Stimulated activated CD8-positive, alpha-beta memory T cell treated with anti-CD3 and anti-CD28 coated beads, Interleukin-12 subunit alpha, Interleukin-12 subunit beta, amount 100 ng/mL, for 1 hour (primary cell): ENCODE measurements at regions not wholly inside any gene's neighbourhood (a gene's known extent, or its start where the extent isn't known, plus 50 kb on each side); places are given as distances from the start of the nearest gene placed in this dataset.

Experiments used
- DNase-seq: peaks from one replicate; pipeline ENCODE4 v3.0.0-alpha.2; 2020; ENCODE audit warnings: low read depth

DNA sequence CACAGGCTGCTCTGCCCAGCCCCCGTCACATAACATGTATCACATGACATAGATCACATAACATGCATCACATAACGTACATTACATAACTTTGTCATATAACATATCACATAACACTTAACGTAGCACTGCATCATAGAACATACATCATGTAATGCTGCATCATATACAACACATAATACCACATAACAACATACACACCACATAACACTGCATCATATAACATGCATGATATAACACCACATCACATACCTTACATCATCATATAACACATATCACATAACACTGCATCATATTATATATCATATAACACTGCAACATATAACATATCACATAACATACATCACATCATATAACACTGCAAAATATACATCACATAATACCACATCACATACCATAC lies 83.8 kb downstream of the AXIN2 start:
- DNase-seq = no peak

DNA sequence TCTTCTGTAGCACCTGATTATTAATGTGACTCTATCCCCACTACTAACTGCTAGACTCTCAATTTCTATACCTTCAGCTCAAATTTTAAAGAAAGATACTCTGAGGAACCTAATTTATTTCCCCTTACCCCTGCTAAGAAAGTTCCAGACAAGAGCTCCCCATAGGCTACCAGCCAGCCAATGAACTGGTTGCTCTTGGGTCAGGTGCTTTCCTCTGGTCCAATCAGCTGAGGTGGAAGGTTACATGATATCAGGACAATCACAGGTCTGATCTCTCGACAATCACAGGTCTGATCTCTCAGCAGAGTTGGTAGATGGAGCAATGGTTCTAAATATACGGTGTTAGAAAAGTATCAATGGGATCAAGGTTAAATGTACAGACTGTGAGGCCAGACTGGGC lies 86.8 kb downstream of the AXIN2 start:
- DNase-seq = no peak

DNA sequence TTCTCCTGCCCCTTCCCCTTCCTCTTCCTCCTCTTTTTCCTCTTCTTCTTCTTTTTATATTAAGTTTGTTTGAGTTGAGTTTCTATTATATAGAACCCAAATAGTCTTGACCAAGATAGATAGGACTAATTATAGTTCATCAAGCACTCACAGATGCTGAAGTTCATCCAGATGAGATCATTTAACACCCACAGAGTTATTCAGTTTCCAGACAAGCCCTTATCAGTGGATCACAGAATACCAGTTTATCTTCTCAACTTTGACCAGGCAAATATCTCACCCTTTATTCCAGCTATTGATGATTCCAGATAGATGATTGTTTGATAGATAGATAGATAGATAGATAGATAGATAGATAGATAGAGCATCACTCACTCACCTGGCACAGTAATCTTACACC lies 87.5 kb downstream of the AXIN2 start:
- no peak for DNase-seq

DNA sequence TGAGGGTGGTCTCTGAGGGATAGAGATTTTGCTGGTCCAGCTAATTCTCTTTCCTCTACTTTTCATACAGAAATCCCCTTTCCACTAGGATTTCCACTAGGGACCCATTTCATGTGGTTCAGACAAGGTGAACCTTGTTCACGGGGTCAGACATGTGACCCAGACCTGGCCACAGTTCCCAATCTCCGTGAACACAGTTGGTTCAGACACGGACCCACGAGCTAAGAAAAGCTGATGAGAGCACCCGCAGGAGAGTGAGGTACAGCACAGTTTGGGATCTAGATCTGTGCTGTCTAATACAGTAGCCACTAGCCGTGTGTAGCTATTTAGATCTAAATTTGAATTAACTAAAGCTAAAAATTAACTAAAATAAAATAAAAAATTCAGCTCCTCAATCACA lies 88.1 kb downstream of the AXIN2 start:
- DNase-seq = no peak

DNA sequence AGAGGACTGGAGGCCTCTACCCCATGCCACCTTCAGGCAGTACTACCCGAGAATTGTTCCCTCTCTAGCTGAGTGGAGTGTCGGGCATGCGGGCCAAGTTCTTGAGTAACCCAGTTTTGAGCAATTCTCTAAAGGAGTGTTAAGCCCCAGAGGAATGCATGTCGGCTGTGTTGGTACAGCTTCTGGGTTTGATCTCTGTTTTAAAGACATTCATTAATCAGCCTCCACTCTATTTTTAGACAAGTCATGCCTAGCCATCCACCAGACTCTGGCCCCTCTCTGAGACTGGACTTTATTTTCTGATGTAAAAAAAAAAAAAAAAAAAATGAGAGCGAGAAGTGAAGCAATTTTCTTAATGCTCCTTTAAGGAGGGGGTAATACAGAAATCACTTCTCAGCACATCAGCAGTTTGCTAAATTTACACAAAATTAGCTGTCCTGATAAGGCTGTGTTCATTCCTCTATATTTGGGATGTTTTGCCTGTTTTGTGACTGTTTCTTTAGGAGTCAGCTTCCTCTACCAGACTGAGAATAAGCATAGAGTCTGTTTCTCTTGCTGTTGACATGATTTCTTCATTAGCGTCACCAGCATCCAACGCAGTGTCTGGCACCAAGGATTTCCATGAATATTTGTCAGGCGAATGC lies 88.7 kb downstream of the AXIN2 start:
- no peak for DNase-seq

DNA sequence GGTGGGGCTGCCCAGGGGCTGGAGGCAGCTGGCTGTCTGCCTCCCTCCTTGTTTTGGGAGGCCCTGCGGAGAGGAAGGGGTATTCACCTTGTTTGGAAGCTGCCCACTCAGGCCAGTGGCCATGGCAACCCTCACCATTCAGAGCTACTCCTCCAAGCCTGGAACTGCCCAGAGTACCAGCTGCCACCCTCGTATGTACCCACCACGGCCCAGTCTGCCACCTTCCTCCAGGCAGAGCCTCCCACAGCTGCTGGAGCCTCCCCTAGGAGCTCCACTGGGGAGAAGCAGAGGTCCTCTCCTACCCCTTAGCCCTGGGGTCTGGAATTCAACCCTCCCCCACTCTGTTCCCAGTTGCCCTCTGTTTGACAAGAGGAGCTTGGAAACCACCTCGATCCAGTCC lies 90.7 kb downstream of the AXIN2 start:
- DNase-seq = no peak

DNA sequence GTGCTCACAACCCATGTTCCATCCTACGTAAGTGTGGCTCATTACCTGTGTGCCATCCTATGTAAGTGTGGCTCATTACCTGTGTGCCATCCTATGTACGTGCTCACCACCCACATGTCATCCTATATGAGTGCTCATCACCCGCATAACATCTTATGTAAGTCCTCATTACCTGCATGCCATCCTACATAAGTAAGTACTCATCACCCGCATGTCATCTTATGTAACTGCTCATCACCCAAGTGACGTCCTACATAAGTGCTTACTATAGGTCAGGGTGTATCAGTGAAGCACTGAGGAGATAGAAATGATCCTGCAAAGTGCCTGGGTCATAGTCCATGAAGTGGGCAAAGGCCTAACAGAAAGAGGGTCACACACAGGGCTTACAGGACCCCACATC lies 93.1 kb downstream of the AXIN2 start:
- DNase-seq = no peak

DNA sequence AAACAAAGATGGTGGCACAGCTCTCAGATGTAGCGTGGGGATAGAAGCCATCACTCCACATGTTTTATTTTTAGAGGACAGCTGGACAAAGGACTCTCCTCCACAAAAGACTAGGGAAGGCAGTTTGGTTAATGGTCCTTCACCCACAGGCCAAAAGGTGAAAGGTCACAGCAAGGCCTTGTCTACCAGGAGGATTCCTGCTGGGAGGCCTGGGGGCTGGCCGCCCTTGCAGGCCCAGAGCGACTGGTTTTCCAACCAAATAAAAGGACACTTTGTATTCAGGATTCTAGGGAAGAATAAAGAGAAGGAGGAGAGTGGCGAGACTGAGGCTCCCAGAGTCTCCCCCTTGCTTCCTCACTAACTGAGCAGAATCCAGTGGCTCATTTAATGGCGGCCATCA lies 94.3 kb downstream of the AXIN2 start:
- DNase-seq = no peak

DNA sequence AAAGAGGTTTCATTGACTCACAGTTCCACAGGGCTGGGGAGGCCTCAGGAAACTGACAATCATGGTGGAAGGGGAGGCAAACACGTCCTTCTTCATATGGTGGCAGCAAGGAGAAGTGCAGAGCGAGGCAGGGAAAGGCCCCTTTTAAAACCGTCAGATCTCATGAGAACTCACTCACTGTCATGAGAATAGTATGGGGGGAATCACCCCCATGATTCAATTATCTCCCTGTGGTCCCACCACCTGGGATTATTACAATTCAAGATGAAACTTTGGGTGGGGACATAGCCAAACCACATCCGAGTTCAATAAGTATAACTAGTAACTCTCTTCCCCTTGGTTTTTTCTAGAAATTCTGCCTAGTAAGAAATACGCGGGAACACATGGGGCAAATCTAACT lies 94.9 kb downstream of the AXIN2 start:
- DNase-seq = no peak

DNA sequence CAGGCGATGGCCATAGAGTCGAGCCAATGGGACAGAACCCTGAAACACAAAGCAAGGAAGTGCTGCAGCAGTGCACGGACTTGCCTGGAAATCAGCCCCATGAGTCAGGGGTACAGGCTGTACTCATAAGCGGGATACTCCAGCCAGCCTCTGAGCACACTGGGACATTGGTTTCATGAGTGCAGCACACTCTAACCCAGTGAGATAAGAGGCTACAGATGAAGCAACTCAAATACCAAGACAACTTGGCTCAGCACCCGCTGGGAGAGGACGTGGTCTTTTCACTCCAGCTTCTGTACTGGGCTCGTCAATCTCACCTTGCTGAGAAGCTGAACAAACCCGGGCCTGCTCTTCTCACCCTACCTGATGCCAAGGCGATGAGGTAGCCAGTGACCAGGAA lies 98.2 kb downstream of the AXIN2 start:
- DNase-seq = no peak

DNA sequence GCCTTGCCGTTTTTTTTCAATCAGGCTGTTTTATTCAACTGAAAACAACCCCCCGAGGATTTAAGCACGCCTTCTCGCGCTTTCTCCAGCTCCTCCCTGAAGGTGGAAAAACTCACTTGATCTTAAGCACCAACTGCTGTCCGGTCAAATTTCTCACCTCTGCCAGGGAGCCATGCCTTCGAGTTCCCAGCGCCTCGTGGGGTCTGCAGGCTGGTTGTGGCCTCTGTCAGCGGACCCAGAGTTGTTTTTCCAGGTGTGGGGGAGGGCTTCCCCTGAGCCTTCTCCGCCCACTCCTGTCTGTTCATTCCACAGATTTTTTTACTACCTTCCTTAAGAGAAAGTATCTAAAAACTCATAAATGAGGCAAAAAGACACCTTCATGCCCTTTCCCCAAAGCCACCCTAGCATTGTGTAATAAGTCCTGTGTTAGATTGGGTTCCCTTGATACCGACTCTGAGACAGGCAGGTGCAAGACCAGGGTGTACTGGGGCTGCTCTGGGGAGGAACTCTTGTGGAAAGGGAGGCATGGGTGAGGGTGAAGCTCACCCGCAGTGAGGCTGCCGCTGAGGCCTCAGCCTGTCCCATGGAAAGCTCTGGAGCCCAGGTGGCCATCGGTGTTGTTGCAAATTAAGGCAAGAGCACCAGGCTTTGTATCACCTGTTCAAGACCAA lies 101.6 kb downstream of the AXIN2 start:
- no peak for DNase-seq

DNA sequence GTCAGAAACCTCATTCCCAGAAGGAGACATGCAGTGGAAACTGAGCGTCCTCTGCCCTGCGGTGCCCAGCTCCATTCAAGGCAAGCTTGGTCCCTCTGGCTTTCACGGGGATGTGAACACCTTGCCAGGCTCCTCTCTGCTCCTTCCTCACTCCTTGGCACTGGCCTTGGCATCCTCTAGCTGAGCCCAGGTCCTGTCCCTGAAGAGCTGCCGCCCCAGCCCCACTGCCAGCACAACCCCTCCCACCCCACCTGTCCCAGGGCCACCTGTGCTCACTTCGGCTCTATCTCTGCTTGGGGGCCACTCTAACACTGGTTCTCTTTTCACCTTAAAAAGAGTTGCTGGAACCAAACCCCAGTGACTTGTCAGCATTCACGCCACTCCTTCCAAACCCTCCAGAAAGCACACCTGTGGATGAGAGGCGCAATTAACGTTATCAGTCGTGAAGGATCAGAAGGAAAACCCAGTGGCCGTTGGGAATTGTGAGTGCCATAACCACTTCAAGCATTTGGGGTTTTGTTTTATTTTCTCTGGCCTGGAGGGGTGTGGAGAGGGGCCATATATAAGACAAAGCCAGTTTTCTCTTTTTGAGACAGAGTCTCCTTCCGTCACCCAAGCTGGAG lies 103.7 kb downstream of the AXIN2 start:
- no peak for DNase-seq

DNA sequence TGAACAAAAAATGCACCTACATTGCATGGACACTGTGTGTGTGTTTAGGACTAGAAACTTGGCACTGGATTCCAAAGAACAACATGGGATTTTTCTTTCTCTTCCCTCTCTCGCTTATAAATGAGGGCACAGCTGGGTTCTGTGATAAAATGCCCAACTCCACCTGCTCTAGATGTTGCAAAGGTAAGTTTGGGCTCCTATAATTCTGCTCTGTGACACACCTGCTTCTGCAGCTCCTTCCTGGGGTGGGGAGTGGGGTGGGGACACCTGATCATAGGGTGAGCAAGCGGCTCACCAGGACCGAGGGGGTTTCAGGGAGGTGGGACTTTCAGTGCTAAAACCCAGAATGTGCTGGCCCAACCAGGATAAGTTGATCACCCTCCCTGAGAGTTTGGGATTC lies 104.3 kb downstream of the AXIN2 start:
- no peak for DNase-seq

DNA sequence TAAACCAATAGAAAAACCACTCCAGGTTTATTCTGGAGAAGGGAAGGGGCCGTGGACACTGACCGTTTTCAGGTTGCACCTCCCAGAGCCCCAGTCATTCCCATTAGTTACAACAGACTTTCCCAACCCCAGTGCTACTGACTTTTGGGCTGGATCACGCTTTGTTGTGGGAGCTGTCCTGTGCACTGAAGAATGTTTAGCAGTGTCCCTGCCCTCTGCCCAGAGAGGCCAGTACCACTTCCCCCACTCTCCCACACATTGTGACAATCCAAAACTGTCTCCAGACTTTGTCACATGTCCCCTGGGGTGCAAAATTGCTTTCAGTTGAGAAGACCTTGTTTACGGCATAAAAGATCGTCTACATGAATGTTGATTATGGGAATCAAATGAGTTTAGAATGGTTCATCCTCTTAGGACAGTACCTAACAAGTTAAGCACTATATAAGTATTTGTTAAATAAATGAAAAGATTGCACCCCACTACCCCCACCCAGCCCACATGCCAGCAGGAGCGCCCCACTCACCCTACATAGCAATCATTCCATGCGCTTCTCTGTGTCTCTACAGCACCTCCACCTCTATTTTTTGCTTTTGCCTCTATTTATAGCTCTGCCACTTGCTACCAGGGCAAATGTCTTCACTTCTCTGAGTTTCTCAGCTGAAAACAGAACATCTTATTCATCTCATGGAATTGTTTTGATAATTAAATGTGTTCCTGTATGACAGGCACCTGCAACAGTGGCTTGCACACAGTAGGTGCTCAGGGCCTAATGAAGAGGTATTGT lies 104.9 kb downstream of the AXIN2 start:
- DNase-seq = no peak

DNA sequence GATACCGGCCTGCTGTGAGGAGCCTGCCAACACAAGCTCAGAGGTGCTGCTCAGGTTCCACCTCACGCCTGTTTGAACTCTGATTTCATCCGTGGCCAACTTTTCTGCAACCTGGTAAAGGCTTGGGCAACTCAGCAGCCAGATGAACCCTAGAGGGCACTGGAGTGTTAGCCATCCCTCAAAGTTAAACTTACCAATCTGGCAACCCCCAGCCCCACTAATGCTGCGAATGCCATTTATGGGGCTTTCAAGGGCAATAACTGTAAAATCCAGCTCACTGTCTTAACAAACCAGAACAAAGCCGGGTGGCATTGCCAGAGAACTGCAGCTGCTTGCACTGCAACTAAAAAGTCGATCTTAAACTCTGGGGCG lies 105.5 kb downstream of the AXIN2 start:
- DNase-seq = no peak

DNA sequence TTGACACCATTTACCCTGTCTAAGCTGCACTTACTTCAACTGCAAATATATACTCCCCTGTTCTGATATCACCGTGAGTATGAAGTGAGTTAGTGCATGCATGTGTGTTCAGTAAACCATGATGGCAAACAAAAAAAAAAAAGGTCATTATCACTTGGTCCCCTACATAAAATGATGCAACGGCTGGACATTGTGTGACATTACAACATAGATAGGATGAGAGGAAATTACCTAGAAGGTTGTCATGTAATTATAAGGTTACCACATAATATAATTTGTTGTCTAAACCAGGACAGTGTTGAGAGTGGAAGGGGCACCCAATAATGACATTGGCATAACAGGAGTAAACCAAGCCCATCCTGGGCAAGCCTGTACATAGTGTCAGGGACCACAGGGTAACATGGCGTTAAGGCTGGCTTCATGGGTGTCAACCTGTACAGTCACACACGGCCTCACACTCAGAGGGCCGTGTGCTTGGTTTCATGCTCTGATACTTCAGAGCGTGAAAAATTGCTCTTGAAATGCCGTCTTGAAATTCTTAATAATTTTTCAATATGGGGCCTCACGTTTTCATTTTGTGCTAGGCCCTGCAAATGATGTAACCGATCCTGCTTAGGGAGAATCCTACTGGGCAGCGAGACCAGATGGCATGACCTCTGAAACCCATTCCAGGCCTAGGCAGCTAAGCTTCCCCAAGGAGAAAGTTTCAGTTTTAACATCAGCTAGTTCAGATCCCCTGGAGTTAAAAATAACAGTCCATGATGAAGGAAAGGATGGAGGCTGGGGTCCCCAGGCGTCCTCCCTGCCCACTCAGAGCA lies 106.1 kb downstream of the AXIN2 start:
- no peak for DNase-seq

DNA sequence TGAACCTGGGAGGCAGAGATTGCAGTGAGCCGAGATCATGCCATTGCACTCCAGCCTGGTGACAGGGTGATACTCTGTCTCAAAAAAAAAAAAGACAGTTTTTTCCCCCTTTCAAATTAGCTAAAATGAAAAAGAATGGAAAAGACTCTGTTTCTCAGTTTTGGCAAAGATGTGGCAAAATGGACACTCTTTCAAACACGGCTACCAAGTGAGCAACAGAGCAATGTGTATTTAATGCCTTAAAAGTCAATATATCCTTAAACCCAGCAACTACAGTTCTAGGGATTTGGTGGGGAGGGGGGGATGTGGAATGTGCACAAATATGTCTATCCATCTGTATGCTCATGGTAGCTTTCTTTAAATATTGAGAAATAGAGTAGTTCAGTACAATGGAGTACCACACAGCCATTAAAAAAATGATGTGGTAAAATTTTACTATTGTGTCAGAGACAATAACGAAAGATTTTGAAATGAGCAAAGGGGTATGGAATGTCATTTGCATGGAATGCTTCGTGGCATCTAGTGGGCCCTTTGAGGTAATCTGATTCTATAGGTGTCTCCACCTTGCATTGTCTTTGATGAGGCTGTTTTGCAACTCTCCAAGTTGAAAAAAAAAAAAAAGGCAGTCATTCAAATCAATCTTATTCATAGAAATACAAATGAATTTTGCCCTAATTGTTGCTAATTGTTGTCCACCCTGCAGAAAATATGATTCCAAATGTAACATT lies 108.1 kb downstream of the AXIN2 start:
- no peak for DNase-seq

DNA sequence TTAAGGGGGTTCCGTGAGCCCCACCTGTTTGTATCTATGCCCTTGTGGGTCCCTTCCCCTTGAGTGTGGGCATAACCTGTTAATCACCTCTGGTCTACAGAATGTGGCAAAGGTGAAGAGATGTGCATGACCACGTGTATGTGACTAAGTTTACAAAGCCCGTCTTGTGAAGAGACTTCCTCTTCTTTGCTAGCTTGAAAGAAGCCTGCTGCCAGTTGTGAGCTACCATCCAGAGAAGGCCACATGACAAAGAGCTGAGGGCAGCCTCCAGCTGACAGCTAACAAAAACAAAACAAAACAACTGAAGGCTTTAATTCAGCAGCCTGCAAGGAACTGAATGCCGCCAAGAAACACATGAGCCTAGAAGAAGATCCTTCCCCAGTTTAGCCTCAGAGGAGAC lies 112.0 kb downstream of the AXIN2 start:
- no peak for DNase-seq

DNA sequence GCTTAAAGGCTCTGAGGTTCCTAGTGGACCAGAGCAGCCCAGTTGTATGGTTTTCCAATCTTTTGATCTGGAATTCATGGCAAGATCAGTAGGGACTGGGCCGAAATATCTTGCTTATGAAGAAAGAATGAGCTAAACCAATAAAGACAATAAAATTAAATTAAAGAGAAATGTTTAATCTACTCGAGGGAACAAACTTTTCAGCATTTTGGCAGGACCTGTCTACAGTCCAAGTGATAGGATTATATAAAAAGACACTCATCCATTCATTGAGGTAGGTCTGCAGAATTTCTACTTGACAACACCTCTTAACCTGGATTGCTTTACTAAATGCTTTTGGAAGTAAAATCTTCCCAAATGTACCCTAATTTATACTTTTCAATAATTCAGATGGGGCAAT lies 113.6 kb downstream of the AXIN2 start:
- no peak for DNase-seq

DNA sequence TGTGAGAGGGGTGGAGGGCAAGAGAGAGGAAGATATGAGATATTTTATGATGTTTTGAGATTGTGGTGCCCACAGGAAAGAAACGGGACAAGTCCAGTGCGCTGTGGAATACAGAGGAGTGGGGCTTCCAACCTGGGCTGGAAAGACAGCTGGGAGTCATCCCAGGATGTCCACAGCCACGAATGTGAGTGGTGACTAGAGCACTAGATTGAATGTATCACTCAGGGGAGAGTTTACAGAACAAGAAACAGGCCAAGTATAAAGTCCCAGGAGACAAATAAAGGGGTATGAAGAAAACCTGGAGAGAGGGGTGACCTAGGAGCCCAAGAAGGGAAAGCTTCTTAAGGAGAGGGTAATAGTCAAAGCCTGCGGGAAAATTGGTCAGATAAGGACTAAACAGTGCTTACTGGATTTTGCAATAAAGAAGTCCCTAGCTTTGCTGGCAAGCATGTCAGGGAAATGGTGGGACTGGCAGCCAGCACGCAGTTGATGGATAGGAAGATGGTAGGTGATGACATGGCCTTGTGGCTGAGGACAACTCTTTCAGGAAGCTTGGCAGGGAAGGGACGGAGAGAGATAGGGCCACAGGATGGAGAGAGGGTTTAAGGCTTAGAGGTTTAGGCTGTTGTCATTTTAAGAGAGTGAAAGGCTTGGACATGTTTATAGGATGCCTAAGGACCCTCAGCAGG lies 114.5 kb downstream of the AXIN2 start:
- no peak for DNase-seq

DNA sequence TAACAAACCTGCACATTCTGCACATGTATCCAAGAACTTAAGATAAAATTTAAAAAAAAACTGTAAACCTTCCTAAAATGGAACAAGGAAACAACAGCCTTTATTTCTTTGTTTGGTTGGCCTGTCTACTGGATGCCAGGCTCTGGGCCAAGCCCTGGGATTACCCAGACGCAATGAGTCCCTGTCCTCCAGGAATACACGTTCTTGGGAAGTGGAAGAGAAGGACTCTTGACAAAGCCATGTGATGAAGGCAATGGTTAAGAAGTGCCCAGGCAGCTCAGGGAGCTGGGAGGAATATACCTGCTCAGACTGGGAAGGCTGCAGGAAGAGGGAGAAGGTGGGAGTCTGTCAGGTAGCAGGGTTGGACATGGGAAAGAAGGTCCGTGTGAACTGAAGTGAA lies 115.4 kb downstream of the AXIN2 start:
- DNase-seq = no peak
